Immature natural killer cell (primary cell): ENCODE measurements at regions not wholly inside any gene's neighbourhood (a gene's known extent, or its start where the extent isn't known, plus 50 kb on each side); places are given as distances from the start of the nearest gene placed in this dataset.

Source experiments
- DNase-seq, 3 donors: peaks; one replicate each; pipeline ENCODE4 v3.0.0; 2022; ENCODE audit warnings: mixed read lengths in 1 of 3
- H3K27ac Mint-ChIP-seq, 6 donors: one replicate each; pipeline ENCODE4 v1.8.0; 2020; ENCODE audit warnings: mixed read lengths in 6 of 6, mild to moderate bottlenecking in 5 of 6, inconsistent platforms in 4 of 6, moderate library complexity in 3 of 6
- H3K27me3 Mint-ChIP-seq, 3 donors: one replicate each; pipeline ENCODE4 v1.8.0; 2020 to 2021; ENCODE audit warnings: low read depth in 3 of 3, mild to moderate bottlenecking in 3 of 3, mixed read lengths in 3 of 3, moderate library complexity in 3 of 3, inconsistent platforms in 1 of 3
- H3K36me3 Mint-ChIP-seq, 3 donors: one replicate each; pipeline ENCODE4 v1.8.0; 2020; ENCODE audit warnings: mixed read lengths in 3 of 3, inconsistent platforms in 2 of 3, mild to moderate bottlenecking in 2 of 3
- H3K4me1 Mint-ChIP-seq, 2 donors: one replicate each; pipeline ENCODE4 v1.8.0; 2020; ENCODE audit warnings: inconsistent platforms in 2 of 2, mild to moderate bottlenecking in 2 of 2, mixed read lengths in 2 of 2, moderate library complexity in 1 of 2
- H3K4me3 Mint-ChIP-seq, 5 donors: one replicate each; pipeline ENCODE4 v1.8.0; 2020; ENCODE audit warnings: mild to moderate bottlenecking in 5 of 5, mixed read lengths in 5 of 5, inconsistent platforms in 3 of 5, moderate library complexity in 3 of 5
- H3K9me3 Mint-ChIP-seq, 6 donors: one replicate each; pipeline ENCODE4 v1.8.0; 2020; ENCODE audit warnings: mild to moderate bottlenecking in 6 of 6, mixed read lengths in 6 of 6, inconsistent platforms in 4 of 6, moderate library complexity in 3 of 6

- DNase-seq: no peak
- H3K9me3 Mint-ChIP-seq: peaks cover 11 to 42% (median 25%) of the 10 kb centered on the region in 6 donors
- H3K36me3 Mint-ChIP-seq: no peaks in the 10 kb centered on the region
- no peak overlapping the region for H3K4me3 Mint-ChIP-seq
- H3K27me3 Mint-ChIP-seq: no peaks in the 10 kb centered on the region
- no peaks in the 10 kb centered on the region for H3K4me1 Mint-ChIP-seq
- no peak overlapping the region for H3K27ac Mint-ChIP-seq
Observed at GRCh38 chr4:161256716-161257115, 907.1 kb downstream of the FSTL5 start.

GRCh38 chr4:161256172-161256571, 907.6 kb downstream of the FSTL5 start:
- Mint-ChIP-seq H3K4me3 (no peak overlapping the region), H3K9me3 (peaks cover 14 to 47% (median 25%) of the 10 kb centered on the region in 6 donors), H3K36me3 (no peaks in the 10 kb centered on the region), H3K4me1 (no peaks in the 10 kb centered on the region), H3K27me3 (no peaks in the 10 kb centered on the region), H3K27ac (no peak overlapping the region)
- no peak for DNase-seq

- Mint-ChIP-seq H3K27me3 (no peaks in the 10 kb centered on the region), H3K4me3 (no peak overlapping the region), H3K4me1 (no peaks in the 10 kb centered on the region), H3K36me3 (no peaks in the 10 kb centered on the region), H3K27ac (no peak overlapping the region), H3K9me3 (peaks cover 11 to 51% (median 23%) of the 10 kb centered on the region in 6 donors)
- no peak for DNase-seq
Observed at GRCh38 chr4:161254375-161254774, 909.4 kb downstream of the FSTL5 start.

GRCh38 chr4:161252520-161253141, 911.2 kb downstream of the FSTL5 start:
- Mint-ChIP-seq H3K27me3 (no peaks in the 10 kb centered on the region), H3K4me1 (no peaks in the 10 kb centered on the region), H3K27ac (no peak overlapping the region), H3K36me3 (peaks cover 0 to 4% (median 0%) of the 10 kb centered on the region in 3 donors), H3K9me3 (peaks cover 13 to 61% (median 31%) of the 10 kb centered on the region in 6 donors), H3K4me3 (no peak overlapping the region)
- no peak for DNase-seq

DNA sequence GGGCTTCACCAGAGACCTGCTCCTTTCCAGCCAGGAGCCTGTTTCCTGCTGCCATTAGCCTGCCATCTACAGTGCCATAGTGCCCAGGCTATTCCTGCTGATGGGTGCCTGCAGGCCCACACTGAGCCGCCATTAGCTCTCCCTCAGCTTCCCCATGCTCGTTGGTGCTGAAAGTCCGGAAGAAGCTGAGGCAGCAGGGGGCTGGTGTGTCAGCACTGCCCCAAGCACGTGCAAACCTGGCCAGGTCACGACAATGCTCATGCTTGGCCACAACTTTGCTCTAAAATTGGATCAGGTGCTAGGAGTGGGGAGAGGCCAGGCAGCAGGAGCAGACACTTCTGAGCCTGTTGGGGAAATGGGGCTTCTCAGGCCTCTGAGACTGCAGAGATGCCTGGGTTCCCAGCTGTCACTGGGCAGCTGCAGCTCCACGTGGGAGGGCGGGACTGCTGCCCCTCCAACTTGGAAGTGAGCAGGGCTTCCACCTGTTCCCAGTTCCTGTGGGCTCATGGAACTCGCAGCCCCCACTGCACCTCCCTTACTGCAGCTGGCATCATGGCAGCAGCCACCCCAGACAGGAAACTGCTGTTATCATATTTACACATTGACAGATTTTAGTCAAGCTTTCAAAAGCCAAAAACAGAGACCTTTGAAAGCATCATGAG, 913.9 kb downstream of the FSTL5 start:
- Mint-ChIP-seq H3K9me3 (peaks cover 12 to 53% (median 19%) of the 10 kb centered on the region in 6 donors), H3K4me1 (no peaks in the 10 kb centered on the region), H3K27me3 (no peaks in the 10 kb centered on the region), H3K27ac (no peak overlapping the region), H3K4me3 (no peak overlapping the region), H3K36me3 (peaks cover 0 to 4% (median 0%) of the 10 kb centered on the region in 3 donors)
- no peak for DNase-seq

DNA sequence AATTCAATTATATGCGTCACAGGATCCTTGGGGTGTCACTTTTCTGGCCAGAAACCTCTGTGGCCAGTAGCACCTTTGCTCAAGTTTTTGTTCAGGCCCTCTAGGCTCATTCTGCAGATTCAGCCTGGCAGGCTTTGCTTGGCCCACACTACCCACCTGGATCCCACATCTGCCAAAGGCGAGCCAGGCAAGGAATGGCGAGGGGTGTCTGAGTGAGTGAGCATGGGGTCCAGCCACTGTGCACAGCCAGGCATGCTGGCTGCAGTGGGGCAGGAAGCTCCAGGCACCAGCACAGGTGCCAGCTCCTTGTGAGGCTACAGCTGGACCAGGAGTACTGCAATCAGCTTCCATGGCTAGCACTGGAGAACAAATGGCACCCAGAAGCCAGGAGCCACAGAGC, 914.9 kb downstream of the FSTL5 start:
- peaks cover 13 to 55% (median 20%) of the 10 kb centered on the region in 6 donors for H3K9me3 Mint-ChIP-seq
- no peak overlapping the region for H3K27ac Mint-ChIP-seq
- no peak for DNase-seq
- H3K4me3 Mint-ChIP-seq: no peak overlapping the region
- H3K27me3 Mint-ChIP-seq: no peaks in the 10 kb centered on the region
- H3K4me1 Mint-ChIP-seq: no peaks in the 10 kb centered on the region
- peaks cover 0 to 7% (median 3%) of the 10 kb centered on the region in 3 donors for H3K36me3 Mint-ChIP-seq

- H3K4me3 Mint-ChIP-seq: no peak overlapping the region
- no peaks in the 10 kb centered on the region for H3K4me1 Mint-ChIP-seq
- DNase-seq: no peak
- no peaks in the 10 kb centered on the region for H3K27me3 Mint-ChIP-seq
- no peak overlapping the region for H3K27ac Mint-ChIP-seq
- peaks cover 9 to 47% (median 18%) of the 10 kb centered on the region in 6 donors for H3K9me3 Mint-ChIP-seq
- peaks cover 0 to 7% (median 3%) of the 10 kb centered on the region in 3 donors for H3K36me3 Mint-ChIP-seq
Observed at GRCh38 chr4:161247831-161248230, 916.0 kb downstream of the FSTL5 start.

DNA sequence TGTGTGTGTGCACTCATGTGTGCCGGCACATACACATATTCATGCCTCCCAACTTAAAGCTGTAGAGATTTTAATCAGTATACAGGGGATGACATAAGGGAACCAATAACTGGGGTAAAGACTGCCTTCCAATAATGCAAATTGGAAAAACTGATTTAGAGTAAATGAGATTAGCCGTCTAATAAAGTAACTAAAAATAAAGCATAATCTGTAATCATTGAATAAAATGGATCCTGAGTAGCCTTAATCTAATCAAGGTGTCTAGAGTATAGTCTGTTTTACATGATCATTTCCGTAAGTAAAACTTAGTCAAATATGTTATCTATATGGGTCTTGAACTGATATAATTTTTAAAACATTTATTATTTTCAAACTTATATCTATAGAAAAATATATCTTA, 925.8 kb downstream of the FSTL5 start:
- no peak overlapping the region for H3K27ac Mint-ChIP-seq
- peaks cover 0 to 4% (median 0%) of the 10 kb centered on the region in 3 donors for H3K36me3 Mint-ChIP-seq
- peaks cover 0 to 1% (median 0%) of the 10 kb centered on the region in 3 donors for H3K27me3 Mint-ChIP-seq
- no peak for DNase-seq
- no peaks in the 10 kb centered on the region for H3K4me1 Mint-ChIP-seq
- H3K4me3 Mint-ChIP-seq: no peak overlapping the region
- peaks cover 7 to 25% (median 21%) of the 10 kb centered on the region in 6 donors for H3K9me3 Mint-ChIP-seq

DNA sequence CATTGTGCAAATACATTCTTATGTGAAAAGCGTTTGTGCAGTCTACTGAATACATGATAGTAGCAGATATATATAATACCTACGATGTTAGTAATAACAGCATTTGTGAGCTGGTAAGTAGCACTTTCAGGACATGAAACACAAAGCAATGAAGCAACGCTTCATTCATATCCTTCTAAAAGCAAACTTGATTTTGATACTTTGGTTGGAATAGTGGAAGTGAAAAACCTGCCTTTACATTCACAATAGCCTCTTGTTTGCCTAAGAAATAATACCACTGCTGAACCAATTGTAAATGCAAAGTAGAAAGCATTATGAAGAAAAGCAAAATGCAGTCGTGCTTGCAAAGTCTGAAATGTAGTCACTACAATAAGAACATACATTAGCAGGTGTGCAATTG, 926.3 kb downstream of the FSTL5 start:
- no peak overlapping the region for H3K27ac Mint-ChIP-seq
- no peak for DNase-seq
- H3K36me3 Mint-ChIP-seq: peaks cover 0 to 4% (median 0%) of the 10 kb centered on the region in 3 donors
- H3K4me3 Mint-ChIP-seq: no peak overlapping the region
- peaks cover 7 to 28% (median 22%) of the 10 kb centered on the region in 6 donors for H3K9me3 Mint-ChIP-seq
- H3K4me1 Mint-ChIP-seq: no peaks in the 10 kb centered on the region
- H3K27me3 Mint-ChIP-seq: peaks cover 0 to 1% (median 0%) of the 10 kb centered on the region in 3 donors

GRCh38 chr4:161225327-161225726, 938.5 kb downstream of the FSTL5 start:
- no peak for DNase-seq
- Mint-ChIP-seq H3K4me3 (no peak overlapping the region), H3K4me1 (no peaks in the 10 kb centered on the region), H3K27me3 (no peaks in the 10 kb centered on the region), H3K9me3 (peaks cover 9 to 50% (median 24%) of the 10 kb centered on the region in 6 donors), H3K27ac (no peak overlapping the region), H3K36me3 (peaks cover 0 to 3% (median 0%) of the 10 kb centered on the region in 3 donors)

- H3K27ac Mint-ChIP-seq: no peak overlapping the region
- peaks cover 15 to 55% (median 28%) of the 10 kb centered on the region in 6 donors for H3K9me3 Mint-ChIP-seq
- peaks cover 0 to 2% (median 0%) of the 10 kb centered on the region in 3 donors for H3K27me3 Mint-ChIP-seq
- no peaks in the 10 kb centered on the region for H3K4me1 Mint-ChIP-seq
- DNase-seq: no peak
- peaks cover 0 to 3% (median 0%) of the 10 kb centered on the region in 3 donors for H3K36me3 Mint-ChIP-seq
- H3K4me3 Mint-ChIP-seq: no peak overlapping the region
Observed at GRCh38 chr4:161222889-161223288, 940.9 kb downstream of the FSTL5 start.

DNA sequence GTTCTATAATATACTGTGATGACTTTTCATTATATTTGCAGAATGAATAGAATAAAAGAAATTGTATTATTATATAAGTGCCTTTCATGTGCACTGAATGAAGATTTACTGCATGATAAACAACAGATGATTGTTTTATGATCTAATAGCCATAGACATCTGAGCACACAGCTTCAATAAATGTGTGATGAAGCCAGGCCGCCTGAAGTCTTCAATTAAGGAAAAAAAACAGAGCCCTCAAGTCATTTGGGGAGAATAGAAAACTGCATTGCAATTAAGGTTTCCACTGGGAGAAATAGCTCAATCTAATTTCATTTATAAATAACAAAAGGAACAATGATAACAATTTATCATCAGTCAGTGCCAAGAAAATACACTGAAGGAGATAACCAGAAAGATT, 955.2 kb downstream of the FSTL5 start:
- no peak overlapping the region for H3K27ac Mint-ChIP-seq
- H3K36me3 Mint-ChIP-seq: no peaks in the 10 kb centered on the region
- DNase-seq: no peak
- no peaks in the 10 kb centered on the region for H3K4me1 Mint-ChIP-seq
- peaks cover 7 to 50% (median 36%) of the 10 kb centered on the region in 6 donors for H3K9me3 Mint-ChIP-seq
- no peak overlapping the region for H3K4me3 Mint-ChIP-seq
- no peaks in the 10 kb centered on the region for H3K27me3 Mint-ChIP-seq

DNA sequence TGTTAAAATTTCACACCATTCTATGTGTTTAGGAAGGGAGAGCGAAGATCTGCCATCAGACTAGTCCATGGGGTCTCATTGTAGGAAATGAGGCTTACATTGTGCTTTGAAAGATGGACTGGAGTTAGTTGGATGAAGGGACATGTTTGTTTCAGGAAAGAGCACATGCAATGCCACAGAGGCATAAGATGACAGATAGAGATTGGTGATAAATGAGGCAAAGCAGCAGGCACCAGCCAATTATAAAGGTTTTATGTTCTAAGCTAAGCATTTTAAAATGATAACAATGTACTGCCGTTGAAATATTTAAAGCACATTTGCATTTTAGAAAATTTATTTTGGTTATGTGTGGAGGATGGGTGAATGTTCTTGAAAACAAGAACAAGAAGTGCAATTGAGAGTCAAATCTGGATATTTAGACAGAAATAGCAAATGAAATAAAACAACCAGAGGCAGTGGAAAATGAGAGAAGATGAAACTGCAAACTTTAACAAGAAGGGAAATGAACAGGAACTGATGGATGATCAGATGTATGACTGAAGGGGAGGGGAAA, 957.2 kb downstream of the FSTL5 start:
- H3K9me3 Mint-ChIP-seq: peaks cover 8 to 45% (median 24%) of the 10 kb centered on the region in 6 donors
- no peak overlapping the region for H3K4me3 Mint-ChIP-seq
- H3K36me3 Mint-ChIP-seq: no peaks in the 10 kb centered on the region
- H3K4me1 Mint-ChIP-seq: no peaks in the 10 kb centered on the region
- no peak overlapping the region for H3K27ac Mint-ChIP-seq
- H3K27me3 Mint-ChIP-seq: no peaks in the 10 kb centered on the region
- no peak for DNase-seq

DNA sequence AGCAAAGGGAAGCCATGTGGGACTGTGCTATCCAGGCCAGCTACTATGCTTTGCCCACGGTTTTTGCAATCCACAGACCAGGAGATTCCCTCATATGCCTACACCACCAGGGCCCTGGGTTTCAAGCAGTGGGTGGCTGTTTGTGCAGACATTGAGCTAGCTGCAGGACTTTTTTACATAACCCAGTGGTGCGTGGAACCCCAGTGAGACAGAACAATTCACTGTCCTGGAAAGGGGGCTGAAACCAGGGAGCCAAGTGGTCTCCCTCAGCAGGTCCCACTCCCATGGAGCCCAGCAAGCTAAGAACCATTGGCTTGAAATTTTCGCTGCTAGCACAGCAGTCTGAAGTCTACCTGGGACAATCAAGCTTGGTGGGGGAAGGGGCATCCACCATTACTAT, 959.9 kb downstream of the FSTL5 start:
- Mint-ChIP-seq H3K27me3 (no peaks in the 10 kb centered on the region), H3K4me3 (no peak overlapping the region), H3K9me3 (peaks cover 9 to 38% (median 20%) of the 10 kb centered on the region in 6 donors), H3K4me1 (no peaks in the 10 kb centered on the region), H3K27ac (no peak overlapping the region), H3K36me3 (no peaks in the 10 kb centered on the region)
- no peak for DNase-seq
